Stromal cell of bone marrow (primary cell): ENCODE measurements at regions not wholly inside any gene's neighbourhood (a gene's known extent, or its start where the extent isn't known, plus 50 kb on each side); places are given as distances from the start of the nearest gene placed in this dataset.
"Not testable (repeated sequence)": the region's sequence is repeated elsewhere in the genome, so short reads cannot be mapped to it uniquely, and the experiment has no call there.

Experiments
- DNase-seq: peaks from one replicate; pipeline ENCODE4 v3.0.0-alpha.2; 2012; ENCODE audit warnings: low read depth

GRCh38 chr4:184280591-184281071 lies 63.0 kb upstream of the ENPP6 start:
- no peak for DNase-seq

DNA sequence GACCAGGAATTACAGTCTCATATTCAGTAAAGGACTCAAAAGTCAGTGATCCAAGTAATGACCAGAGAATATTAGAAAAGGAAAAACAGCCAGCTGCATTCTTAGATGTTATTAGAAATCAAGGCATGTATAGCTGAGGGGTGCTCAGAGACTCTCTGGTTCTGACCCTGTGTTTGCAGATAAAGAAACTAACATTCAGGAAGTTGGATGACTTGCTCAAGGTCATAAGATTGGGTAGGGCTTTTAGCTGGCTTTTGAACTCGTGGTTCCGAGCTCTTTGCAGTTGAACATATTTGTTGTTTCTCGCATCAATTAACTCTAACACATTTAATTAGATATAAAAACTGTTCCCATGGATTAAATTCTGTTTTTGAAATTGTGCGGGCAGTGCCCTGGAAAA lies 62.5 kb upstream of the ENPP6 start:
- no peak for DNase-seq

- DNase-seq = no peak
Measured at GRCh38 chr4:184279496-184280061, 61.9 kb upstream of the ENPP6 start.

- DNase-seq = not testable (repeated sequence)
Measured at GRCh38 chr4:184277769-184278168, 60.1 kb upstream of the ENPP6 start.

GRCh38 chr4:184277010-184277409 lies 59.3 kb upstream of the ENPP6 start:
- not testable (repeated sequence) for DNase-seq

GRCh38 chr4:184276346-184276745 lies 58.7 kb upstream of the ENPP6 start:
- not testable (repeated sequence) for DNase-seq

DNA sequence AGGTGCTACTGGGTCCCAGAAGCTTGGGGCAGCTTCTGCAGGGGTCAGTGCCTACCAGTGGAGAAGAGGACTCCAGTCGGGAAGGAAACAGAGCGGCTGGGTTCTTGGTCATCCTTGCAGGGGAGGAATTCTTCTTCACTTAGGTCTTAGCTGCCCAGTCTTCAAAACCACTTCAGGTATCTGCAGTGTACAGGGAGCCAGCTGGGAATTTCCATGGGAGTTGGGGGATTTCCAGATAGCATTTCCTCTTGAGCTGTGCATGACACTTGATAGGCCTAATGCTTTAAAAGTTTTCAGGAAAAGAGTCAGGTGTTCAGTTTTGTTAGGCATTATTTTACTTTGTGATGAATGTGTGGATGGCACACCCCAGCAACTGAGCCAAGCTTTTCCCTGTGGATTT lies 58.1 kb upstream of the ENPP6 start:
- no peak for DNase-seq

- DNase-seq = no peak
Measured at GRCh38 chr4:184274286-184274951, 56.7 kb upstream of the ENPP6 start.

DNA sequence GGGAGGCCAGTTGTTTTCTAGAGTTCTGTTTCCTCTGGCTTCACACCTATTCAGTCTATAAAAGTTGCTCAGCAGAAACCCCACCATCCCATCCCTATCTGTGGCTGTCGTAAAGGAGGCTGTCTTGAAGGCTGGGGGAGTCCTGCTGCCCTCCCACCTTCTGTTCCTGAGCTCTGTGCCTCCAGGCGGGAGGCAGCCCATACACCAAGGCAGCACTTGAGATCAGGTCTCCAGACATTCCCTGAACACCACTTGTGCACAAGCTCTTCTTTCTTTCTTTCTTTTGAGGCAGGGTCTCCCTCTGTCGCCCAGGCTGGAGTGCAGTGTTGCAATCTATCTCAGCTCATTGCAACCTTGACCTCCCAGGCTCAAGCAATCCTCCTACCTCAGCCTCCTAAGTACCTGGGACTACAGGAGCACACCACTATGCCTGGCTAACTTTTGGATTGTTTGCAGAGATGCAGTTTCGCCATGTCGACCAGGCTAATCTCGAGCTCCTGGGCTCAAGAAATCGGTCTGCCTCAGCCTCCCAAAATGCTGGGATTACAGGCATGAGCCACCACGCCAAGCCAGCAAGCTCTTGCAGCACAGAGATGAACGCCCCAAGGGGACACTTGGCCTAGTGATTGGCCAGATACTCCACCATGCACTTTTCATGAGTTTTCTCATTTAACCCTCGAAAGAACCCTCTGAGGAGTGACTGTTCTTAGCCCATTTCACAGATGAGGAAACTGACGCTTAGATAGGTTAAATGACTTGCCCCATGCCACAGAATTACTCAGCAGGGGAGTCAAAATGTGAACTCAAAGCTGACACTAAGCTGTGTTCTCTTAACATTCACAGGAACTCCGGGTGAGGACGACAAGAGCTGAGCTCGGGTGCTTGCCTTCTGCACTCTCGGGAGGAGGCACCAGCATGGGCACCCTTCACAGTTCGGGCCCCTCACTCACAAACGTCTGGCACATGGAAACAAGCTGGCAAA lies 55.8 kb upstream of the ENPP6 start:
- no peak for DNase-seq

DNA sequence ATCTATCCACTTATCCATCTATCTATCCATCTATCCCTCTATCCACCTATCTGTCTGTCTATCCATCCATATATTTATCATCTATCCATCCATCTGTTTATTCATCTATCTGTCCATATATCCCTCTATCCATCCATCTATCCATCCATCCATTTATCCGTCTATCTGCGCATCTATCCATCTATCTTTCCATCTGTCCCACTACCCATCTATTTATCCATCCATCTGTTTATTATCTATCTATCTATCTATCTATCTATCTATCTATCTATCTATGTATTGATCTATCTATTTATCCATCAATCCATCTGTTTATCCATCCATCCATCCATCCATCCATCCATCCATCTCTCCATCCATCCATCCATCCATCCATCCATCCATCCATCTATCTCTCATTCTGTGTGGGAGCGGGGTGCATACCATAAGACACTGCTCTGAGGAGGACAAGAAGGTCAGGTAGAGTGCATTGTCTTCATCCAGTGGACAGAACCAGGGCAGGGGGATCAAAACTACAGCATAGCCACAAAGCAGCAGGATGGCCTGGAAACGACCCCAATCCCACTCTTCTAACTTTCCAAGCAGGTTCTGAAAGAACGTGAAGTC lies 53.2 kb upstream of the ENPP6 start:
- DNase-seq = no peak

GRCh38 chr4:184269879-184270430 lies 52.3 kb upstream of the ENPP6 start:
- DNase-seq = no peak

- no peak for DNase-seq
Measured at GRCh38 chr4:184268584-184269160, 51.0 kb upstream of the ENPP6 start.

GRCh38 chr4:184267673-184268583 lies 50.3 kb upstream of the ENPP6 start:
- DNase-seq = peak; percentile 84
